Stimulated activated CD8-positive, alpha-beta memory T cell treated with anti-CD3 and anti-CD28 coated beads, Interleukin-7, amount 100 ng/mL, for 48 hours (primary cell): ENCODE measurements at regions not wholly inside any gene's neighbourhood (a gene's known extent, or its start where the extent isn't known, plus 50 kb on each side); places are given as distances from the start of the nearest gene placed in this dataset.

Experiments
- DNase-seq, 2 donors: peaks; one replicate each; pipeline ENCODE4 v3.0.0-alpha.2; 2020; ENCODE audit warnings: low read depth in 1 of 2; ENCODE audit errors: extremely low read depth in 1 of 2

DNA sequence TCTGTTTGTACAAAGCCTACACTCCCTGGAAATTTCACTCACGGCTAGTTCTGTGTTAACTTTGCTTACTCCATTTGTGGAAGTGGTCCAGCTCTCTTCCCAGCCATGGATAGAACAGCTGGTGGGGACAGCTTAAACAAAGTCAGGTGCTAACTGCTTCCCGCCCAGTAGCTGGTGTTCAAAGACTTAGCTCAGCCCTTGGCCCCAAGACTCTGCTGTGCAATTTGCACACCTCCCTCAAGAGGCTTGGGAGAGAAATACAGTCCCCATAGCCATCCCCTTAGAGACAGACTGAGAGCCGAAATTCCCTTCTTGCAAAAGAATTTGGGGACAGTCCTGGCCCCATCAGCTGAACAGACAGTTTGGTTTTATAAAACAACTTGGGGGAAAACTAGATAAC lies 73.8 kb upstream of the RAI14 start:
- no peak for DNase-seq

DNA sequence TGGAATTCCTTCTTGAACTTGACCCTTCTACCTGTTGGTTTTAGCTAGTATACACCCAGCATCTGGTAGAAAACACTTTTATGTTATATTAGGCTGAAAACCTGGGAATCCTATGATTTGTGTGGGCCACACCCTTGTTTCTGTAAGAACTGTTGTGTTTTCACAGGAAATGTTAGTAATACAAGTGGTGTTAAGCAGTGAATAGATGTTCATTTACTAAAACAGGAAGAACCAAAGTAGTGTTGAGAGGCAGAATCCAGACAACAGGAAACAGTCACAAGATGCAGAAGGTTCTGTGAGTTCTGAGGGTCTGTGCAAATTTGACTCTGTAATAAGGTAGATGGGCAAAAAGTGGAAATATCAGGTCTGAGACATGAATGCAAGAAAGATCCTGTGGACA lies 73.0 kb upstream of the RAI14 start:
- no peak for DNase-seq

DNA sequence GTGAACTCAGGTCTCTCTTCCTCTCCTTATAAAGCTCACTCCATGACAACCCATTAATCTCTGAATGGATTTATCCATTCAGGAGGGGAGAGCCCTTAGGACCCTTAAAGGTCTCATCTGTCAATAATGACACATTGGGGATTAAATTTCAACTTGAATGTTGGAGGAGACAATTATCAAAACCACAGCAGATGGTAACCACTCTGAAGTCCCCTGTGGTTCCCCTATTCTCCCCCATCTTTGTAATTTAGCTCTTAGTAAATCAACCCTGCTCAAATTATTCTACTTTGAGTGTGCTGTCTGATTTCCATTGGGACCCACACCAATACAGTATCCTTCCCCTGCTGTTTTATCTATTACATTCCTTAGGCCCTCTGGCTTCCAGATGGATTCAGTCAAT lies 72.0 kb upstream of the RAI14 start:
- no peak for DNase-seq

DNA sequence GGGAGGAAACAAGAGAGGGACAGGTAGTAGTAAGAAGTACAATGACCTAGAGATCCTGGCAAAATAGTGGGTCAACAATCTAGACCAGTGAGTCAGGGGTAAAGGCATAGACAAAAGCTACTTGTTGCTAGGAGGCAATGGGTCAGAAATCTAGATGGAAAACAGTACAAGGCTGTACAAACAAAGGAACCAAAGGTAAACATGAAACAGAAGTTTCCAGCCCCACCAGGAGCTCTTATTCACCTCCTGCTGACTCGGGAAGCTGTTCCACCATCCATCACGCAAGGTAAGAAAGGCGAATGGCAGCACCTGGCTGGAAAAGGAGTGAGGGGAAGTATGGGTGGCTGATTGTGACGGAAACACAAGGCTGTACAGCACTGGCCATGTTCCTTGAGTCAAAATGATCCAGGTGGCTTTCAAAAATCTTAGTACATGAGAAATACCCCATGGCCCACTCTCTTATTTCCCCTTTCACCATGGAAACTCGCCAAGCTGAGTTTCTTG lies 70.5 kb upstream of the RAI14 start:
- no peak for DNase-seq

DNA sequence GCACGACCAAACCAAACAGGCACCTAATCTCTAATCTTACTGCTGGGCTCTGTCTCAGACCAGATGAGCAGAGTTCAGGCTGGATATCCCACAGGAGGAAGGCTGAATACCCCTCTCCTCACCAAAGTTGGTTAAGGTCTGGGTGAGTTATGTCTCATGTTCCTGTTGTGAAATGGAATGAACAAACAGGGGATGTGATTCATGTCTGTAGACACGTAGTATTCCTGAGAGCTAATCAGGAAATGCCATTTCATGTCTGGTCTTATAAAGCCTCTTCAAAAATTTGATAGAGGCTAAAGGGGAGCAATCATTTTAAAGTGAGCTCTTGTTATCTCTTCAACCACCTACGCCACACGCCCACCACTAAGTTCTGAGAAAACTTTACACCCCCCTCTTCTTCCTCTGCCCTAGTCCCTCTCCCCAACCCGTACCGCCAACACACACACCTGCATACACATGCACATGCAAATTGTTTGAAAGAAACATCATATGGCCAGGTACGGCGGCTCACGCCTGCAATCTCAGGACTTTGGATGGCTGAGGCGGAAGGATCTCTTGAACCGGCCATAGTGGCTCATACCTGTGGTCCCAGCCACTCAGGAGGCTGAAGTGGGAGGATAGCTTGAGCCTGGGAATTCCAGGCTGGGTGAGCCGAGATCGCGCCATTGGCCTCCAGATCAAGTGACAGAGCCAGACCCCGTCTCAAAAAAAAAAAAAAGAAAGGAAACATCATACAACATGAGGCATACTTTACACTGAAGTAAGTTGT lies 69.8 kb upstream of the RAI14 start:
- no peak for DNase-seq

DNA sequence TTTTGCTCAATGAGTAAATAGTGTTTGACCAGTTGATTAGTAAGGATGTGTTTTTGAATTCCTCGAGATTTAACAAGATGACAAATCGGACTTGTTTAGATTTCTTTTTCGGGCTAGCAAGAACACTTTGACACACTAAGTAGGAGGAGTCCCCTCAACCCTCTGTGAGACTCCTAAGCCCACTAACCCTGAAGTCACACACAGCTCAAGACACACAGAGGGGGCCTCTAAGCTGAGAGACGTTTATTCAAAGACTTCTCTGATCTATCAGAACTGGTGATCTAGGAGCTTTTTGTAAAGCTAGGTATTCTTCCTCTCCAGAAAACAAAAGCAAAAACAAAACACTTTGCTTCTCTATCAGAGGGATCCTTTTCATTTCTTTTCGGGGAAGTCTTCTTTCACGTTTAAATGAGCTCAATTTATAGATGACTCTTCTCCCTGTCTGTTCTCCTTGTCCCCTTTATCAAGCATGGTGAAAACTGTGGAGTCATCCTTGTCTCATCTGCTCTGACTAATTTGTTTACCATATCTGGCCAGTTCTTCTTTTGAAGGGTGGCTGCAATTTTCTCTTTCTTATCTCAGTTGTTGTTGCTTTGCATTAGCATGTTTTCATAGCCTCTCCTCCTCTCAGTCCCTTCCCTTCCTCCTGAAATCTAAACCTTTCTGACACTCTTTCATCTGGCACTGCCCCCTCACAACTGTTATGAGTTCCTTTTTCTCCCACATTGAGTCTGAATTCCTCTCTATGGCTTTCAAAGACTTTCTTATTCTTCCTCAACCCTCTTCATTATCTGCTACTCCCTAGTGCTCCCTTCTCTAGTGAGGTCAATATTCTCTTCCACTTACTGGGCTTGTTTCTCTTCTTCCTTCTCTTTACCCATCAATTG lies 68.5 kb upstream of the RAI14 start:
- DNase-seq: no peak

DNA sequence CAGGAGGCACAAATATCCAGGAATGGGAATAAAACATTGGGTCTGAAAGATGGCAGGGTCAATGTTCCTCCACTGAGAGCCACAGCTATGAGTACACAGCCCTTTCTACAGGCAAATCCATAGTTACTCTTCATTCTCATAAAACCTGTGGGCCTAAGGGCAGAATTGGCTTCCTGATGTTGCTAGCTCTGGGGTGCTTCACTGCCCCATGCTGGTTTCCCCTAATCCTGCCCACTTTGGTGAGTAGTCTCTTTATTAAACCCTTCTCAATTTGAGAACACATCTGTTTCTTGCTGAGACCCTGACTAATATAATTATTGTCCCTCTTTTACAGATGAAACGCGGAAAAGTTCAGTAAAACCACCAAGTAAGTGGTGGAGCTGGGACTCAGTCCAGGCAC lies 66.3 kb upstream of the RAI14 start:
- DNase-seq: no peak

DNA sequence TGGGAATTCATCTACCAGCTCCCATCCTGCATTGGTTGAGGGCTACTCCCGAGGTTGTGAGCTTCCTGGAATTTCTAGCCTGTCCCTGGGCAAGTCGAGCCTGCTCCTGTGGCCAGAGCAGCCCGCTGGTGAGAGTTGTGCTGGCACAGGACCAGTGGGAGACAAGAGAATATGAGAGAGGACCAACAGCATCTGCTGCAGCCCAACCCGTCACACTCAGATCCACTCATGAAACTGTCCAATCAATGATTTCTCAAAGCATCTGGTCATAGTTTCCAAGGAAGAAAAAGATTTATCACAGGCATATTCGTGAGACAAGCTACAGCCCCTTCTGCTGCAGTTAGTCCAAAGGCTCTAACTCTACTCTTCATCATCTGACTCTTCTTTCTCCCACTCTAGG lies 64.4 kb upstream of the RAI14 start:
- no peak for DNase-seq

DNA sequence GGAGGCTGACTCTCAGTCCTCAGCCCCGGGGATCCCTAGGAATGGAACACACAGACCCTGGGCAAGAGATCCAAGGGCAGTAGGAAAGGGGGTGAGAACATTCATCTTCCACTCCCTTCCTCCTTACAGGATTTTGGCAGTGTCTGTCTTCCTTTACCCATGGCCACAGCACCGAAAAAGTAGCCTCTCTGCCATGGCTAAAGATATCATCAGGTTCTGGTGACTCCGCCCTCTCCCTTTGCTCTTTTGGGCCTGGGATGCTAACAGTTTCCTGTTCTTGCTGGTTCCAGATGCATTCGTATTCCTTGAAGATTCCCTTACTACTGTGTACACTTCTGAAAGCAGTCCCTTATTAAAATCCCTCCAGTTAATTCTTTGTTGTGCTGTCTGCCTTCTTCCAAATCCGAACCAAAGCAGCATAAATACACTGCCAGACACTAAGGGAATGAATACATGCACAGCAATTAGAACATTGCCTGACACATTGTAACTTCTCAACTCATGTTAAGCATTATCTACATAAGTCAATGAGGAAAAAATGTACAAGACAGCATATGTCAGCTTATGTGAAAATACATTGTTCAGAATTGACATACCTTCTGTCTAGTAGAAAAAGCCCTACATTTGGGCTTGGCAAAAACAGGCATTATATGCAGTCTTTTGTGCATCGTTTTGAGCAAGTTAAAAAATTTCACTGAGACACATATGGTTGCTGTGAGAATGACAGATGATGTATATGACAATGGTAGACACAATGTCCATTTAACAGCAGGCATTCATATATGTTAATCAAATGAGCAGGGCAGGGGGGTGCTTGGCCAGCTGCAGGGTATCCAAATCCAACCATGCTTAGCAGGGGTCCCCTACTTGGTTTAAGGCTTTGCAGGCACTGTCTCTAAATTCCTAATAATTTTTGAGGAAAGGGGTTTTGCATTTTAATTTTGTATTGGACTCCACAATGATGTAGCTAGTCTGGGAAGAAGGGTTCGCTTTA lies 58.8 kb upstream of the RAI14 start:
- DNase-seq: no peak

DNA sequence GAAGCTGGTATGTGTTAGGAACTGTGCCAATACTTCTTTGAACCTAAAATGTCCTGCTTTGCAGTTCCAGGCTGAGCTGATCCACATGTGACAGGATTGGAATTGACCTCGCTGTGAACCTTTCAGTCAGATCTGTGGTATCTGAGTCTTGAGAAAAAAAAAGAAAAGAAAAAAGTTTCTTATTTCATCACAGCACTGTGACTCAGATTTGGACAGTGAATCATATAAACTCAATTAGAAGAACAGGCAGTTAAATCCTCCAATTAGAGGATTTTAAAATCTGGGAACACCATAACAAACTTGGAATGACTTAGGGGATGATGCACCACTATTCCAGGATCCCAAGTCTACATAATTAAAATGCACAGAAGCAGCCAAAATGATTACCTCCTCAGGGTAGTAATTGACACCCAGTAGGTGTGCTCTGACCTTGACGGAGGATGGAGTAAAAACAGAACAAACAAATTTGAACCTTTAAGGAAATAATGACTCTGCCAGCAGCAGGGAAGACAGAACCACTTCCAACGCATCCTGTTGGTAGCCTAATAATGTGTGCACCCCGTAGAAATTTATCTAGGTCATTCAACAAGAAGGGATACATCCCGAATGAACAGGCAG lies 57.8 kb upstream of the RAI14 start:
- DNase-seq: no peak

DNA sequence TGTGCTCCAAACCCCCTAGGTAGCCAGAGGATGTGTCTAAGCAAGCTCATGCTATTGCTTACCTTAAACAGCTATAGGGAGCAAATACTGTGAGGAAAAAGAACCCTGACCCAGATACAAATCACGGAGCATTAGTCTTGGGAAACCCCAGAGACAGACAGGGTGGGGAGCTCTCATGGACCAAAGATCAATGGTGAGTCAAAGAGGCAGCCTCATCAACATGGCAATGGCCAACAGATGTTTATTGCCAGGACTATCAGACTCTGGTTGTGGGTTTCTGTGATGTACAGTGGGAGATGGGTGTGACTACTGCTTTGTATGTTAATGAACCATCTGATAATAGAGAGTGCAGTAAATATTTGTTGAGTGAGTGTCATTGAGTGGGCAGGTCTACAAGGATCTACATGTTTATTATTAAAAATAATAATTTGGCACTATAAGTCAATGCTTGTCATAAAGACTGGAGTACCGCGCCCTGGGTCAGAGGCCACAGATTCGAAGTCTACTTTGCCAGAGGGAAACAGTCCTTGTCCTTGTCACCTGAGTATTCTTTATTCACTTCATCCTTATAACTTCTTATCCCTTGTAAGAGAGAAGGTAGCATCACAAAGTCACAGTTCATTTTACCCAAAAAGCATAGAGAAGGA lies 56.5 kb upstream of the RAI14 start:
- DNase-seq: no peak

DNA sequence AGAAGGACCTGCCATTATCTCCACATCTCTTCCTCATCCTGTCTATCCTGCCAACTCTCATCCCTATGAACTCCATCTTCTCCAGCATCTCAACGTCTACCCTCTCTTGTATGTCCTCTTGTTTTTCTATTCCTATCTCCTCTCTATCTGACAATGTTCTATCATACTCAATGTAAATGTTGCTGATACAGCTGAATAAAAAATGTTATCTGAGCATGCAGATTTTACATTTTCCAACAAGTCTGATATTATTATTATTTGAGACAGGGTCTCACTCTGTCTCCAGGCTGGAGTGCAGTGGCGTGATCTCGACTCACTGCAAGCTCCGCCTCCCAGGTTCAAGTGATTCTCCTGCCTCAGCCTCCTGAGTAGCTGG lies 56.0 kb upstream of the RAI14 start:
- DNase-seq: no peak

DNA sequence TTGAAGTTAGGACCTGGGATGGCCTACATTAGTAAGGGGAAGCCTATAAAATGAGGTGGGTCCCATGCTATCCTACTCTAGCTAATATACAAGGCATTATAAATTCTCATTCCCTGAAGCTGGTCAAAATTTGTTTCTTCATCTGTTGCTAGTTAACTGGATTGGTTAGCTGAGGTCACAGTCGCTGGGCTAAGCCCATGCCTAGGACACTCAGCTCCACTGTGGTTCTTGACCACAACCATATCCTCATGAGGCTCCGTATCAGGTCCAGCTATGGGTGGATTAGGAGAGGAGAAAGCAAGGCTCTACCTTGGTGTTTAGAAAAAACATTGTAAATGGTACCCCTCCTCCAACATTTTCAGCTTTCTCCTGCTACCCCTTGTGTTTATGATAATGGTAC lies 52.8 kb upstream of the RAI14 start:
- DNase-seq: no peak

DNA sequence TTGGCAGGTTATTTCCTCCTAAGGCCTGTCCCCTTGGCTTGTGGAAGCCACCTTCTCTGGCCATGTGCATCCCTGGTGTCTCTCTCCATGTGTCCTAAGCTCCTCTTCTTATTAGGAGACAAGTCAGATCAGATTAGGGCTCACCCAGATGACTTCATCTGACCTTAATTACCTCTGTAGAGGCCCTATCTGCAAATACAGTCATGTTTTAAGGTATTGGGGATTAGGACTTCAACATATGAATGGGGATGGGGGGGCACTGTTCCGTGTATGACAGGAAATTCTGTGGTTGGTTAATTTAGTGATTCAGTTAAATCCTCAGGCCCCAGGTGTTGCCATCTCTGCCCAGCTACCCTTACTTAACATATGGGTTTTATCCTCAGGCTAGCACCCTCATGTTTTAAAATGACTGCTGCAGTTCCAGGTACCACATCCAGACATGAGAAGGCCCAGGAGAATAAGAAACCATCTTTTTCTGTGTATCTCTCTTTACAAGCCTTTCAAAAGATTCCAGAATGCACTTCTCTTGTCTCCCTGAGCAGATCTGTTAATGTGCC lies 51.9 kb upstream of the RAI14 start:
- DNase-seq: no peak

DNA sequence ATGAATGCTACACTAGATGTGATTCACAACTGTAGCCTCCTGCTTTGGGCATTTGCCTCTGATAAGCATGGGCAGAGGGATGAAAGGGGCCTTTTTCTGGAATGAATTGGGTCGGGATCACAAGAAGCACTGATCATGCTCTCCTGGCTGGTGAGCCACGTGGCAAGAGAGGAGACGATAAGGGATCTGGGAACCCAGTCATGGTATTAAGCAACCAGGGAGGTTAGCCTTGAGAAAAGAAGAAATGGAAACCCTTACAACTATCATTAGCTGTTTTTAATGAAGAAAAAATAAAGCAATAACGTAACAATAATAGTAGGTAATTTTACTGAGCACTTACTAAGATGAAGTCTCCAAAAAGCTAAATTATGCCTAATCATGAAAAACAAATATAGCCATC lies 50.0 kb upstream of the RAI14 start:
- DNase-seq: no peak
